ENCODE measurements at regions not wholly inside any gene's neighbourhood (a gene's known extent, or its start where the extent isn't known, plus 50 kb on each side); places are given as distances from the start of the nearest gene placed in this dataset.

DNA sequence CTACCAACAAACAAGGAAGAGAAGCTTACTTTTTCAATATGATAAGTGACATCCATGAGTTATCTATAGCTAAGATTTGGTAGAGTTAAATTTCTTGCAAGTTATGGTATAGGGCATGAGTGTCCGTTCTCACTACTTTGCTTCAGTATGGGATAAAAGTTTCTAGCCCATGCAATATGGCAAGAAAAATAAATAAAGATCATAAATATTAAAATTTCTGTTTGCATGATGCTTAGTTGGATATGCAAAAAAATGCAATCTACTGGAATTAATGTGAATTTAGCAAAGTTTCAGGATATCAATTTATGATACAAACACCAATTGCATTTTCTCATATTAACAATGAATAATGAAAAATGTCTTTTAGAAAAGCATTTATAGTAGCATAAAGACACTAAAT is 148.7 kb upstream of the ADARB2 start:
- no peaks in the 10 kb centered on the region for H3K36me3 Mint-ChIP-seq (ENCODE audit: low read depth)
- no peaks in the 10 kb centered on the region for H3K36me3 ChIP-seq (ENCODE audit: insufficient read depth, low read length)
- peaks cover 6 to 8% of the 10 kb centered on the region in 2 experiments for H3K9me3 ChIP-seq (ENCODE audit: control insufficient read depth in 1 of 2, insufficient read depth in 1 of 2, low read length in 2 of 2)
- H3K4me3 ChIP-seq (ENCODE audit: low read length) = no peak overlapping the region
- H3K4me3 Mint-ChIP-seq = no peak overlapping the region
- no peak for ATAC-seq (ENCODE audit: poor library complexity)
- no peak overlapping the region for H3K27ac ChIP-seq (ENCODE audit: low read depth in 1 of 2, low read length in 2 of 2)
- no peak overlapping the region for H3K27ac Mint-ChIP-seq
- no peaks in the 10 kb centered on the region for H3K4me1 ChIP-seq (ENCODE audit: insufficient read depth, low read length)
- TF ChIP-seq, protein P1, sequence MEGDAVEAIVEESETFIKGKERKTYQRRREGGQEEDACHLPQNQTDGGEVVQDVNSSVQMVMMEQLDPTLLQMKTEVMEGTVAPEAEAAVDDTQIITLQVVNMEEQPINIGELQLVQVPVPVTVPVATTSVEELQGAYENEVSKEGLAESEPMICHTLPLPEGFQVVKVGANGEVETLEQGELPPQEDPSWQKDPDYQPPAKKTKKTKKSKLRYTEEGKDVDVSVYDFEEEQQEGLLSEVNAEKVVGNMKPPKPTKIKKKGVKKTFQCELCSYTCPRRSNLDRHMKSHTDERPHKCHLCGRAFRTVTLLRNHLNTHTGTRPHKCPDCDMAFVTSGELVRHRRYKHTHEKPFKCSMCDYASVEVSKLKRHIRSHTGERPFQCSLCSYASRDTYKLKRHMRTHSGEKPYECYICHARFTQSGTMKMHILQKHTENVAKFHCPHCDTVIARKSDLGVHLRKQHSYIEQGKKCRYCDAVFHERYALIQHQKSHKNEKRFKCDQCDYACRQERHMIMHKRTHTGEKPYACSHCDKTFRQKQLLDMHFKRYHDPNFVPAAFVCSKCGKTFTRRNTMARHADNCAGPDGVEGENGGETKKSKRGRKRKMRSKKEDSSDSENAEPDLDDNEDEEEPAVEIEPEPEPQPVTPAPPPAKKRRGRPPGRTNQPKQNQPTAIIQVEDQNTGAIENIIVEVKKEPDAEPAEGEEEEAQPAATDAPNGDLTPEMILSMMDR (IDR thresholded peaks at IDR 0.05) = no peak
- intact Hi-C loops (cut with DNase I, micrococcal nuclease) = no loop called here
- no peak for DNase-seq
- no peaks in the 10 kb centered on the region for H3K27me3 ChIP-seq (ENCODE audit: control insufficient read depth in 1 of 2, insufficient read depth in 2 of 2, low read length in 2 of 2)
- ChIA-PET CTCF (no interaction called here), POLR2A (no interaction called here)
- peaks cover 6% of the 10 kb centered on the region for H3K9me3 Mint-ChIP-seq
- H3K27me3 Mint-ChIP-seq = no peaks in the 10 kb centered on the region
- H3K4me1 Mint-ChIP-seq (ENCODE audit: low read depth) = peaks cover 4% of the 10 kb centered on the region

DNA sequence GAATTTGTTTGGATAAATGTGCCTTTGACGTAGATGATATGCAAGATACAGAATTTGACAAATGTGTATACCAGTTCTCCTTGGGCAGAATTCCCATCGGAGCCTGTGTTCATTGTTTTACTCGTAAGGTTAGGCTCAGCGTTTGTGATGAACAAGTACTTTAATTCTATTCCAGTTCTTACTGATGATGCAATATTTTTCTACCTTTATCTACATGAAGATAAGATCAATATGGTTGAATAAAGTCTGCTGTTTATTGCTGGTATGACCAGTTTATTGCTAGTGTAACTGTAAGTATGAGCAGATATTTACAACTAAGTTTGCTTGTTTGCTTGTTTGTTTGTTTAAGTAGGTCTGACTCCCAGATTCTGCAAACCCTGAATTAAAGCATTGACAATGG is 145.4 kb upstream of the ADARB2 start:
- ChIA-PET POLR2A (no interaction called here), CTCF (no interaction called here)
- H3K4me3 ChIP-seq (ENCODE audit: low read length) = no peak overlapping the region
- TF ChIP-seq, protein P1 (IDR thresholded peaks at IDR 0.05) = no peak
- no peaks in the 10 kb centered on the region for H3K36me3 ChIP-seq (ENCODE audit: insufficient read depth, low read length)
- H3K27ac ChIP-seq (ENCODE audit: low read depth in 1 of 2, low read length in 2 of 2) = no peak overlapping the region
- H3K27me3 ChIP-seq (ENCODE audit: control insufficient read depth in 1 of 2, insufficient read depth in 2 of 2, low read length in 2 of 2) = no peaks in the 10 kb centered on the region
- ATAC-seq (ENCODE audit: poor library complexity) = no peak
- DNase-seq = no peak
- no peaks in the 10 kb centered on the region for H3K4me1 ChIP-seq (ENCODE audit: insufficient read depth, low read length)
- peaks cover 6 to 8% of the 10 kb centered on the region in 2 experiments for H3K9me3 ChIP-seq (ENCODE audit: control insufficient read depth in 1 of 2, insufficient read depth in 1 of 2, low read length in 2 of 2)
- no peak overlapping the region for H3K27ac Mint-ChIP-seq
- intact Hi-C loops (cut with DNase I, micrococcal nuclease) = no loop called here
- H3K9me3 Mint-ChIP-seq = peaks cover 6% of the 10 kb centered on the region
- H3K36me3 Mint-ChIP-seq (ENCODE audit: low read depth) = no peaks in the 10 kb centered on the region
- no peaks in the 10 kb centered on the region for H3K27me3 Mint-ChIP-seq
- H3K4me1 Mint-ChIP-seq (ENCODE audit: low read depth) = peaks cover 4% of the 10 kb centered on the region
- H3K4me3 Mint-ChIP-seq = no peak overlapping the region

DNA sequence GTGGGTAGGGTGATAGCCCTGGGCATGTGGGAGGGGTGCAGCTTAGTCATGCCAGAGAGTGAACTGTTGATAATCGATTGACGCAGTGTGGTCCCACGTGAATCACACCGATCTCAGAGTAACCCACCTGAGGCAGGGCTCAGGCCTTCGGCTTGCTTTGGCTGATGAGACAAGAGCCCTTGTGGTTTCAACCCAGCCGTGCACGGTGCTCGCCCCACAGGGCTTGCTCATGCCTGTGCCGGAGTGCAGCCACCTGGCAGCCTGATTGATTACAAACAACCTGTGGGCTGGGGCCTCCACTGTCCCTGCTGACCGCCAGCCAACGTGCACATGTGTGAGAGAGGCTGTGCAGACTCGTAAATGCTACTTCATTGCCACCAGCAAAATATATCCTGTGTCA is 144.9 kb upstream of the ADARB2 start:
- CTCF ChIA-PET = no interaction called here
- Histone ChIP-seq H3K9me3 (ENCODE audit: control insufficient read depth in 1 of 2, insufficient read depth in 1 of 2, low read length in 2 of 2) (peaks cover 6 to 8% of the 10 kb centered on the region in 2 experiments), H3K36me3 (ENCODE audit: insufficient read depth, low read length) (no peaks in the 10 kb centered on the region), H3K4me1 (ENCODE audit: insufficient read depth, low read length) (no peaks in the 10 kb centered on the region), H3K27ac (ENCODE audit: low read depth in 1 of 2, low read length in 2 of 2) (no peak overlapping the region), H3K4me3 (ENCODE audit: low read length) (no peak overlapping the region), H3K27me3 (ENCODE audit: control insufficient read depth in 1 of 2, insufficient read depth in 2 of 2, low read length in 2 of 2) (no peaks in the 10 kb centered on the region)
- ATAC-seq (ENCODE audit: poor library complexity) = no peak
- H3K4me1 Mint-ChIP-seq (ENCODE audit: low read depth) = peaks cover 4% of the 10 kb centered on the region
- no peak for DNase-seq
- H3K27me3 Mint-ChIP-seq = no peaks in the 10 kb centered on the region
- intact Hi-C loops (cut with DNase I, micrococcal nuclease) = no loop called here
- no peaks in the 10 kb centered on the region for H3K36me3 Mint-ChIP-seq (ENCODE audit: low read depth)
- H3K27ac Mint-ChIP-seq = no peak overlapping the region
- POLR2A ChIA-PET = no interaction called here
- H3K4me3 Mint-ChIP-seq = no peak overlapping the region
- H3K9me3 Mint-ChIP-seq = peaks cover 6% of the 10 kb centered on the region
- TF ChIP-seq, protein P1 (IDR thresholded peaks at IDR 0.05) = no peak
